ENCODE measurements at regions not wholly inside any gene's neighbourhood (a gene's known extent, or its start where the extent isn't known, plus 50 kb on each side); places are given as distances from the start of the nearest gene placed in this dataset.

DNA sequence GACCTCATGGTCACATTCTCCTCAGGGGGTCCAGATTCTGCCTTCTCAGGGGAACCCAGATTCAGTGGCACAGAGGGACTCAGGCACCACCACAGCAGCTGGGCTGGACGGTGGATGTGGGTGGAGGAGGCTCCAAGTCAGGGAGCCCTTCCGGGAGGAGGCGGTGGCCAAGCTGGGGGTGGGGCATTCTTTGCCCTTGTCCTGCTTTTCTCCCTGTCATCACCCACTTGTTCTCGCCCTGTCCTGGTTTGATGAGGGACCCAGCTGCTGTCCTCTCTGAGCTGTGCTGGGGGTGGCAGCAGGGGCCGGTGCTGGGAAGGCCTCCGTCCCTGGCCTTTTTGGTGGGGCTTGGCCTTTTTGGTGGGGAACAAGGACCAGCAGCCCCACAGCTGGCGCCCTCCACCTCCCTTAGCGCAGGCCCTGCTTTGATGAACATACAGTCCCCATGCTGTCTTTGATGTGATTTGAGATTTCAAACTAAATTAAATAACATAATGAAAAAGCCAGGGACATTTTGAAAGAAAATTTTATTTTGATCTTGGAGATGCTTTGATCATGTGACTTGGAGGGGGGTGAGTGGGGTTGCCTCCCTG, 1168.2 kb downstream of the BRD1 start:
- no peaks in the 10 kb centered on the region for H3K4me1 ChIP-seq (ENCODE audit: insufficient read depth)
- intact Hi-C loops (cut with DNase I): no loop called here
- no peak for TF ChIP-seq POLR2A (IDR thresholded peaks at IDR 0.05)
- TF ChIP-seq, protein P1, sequence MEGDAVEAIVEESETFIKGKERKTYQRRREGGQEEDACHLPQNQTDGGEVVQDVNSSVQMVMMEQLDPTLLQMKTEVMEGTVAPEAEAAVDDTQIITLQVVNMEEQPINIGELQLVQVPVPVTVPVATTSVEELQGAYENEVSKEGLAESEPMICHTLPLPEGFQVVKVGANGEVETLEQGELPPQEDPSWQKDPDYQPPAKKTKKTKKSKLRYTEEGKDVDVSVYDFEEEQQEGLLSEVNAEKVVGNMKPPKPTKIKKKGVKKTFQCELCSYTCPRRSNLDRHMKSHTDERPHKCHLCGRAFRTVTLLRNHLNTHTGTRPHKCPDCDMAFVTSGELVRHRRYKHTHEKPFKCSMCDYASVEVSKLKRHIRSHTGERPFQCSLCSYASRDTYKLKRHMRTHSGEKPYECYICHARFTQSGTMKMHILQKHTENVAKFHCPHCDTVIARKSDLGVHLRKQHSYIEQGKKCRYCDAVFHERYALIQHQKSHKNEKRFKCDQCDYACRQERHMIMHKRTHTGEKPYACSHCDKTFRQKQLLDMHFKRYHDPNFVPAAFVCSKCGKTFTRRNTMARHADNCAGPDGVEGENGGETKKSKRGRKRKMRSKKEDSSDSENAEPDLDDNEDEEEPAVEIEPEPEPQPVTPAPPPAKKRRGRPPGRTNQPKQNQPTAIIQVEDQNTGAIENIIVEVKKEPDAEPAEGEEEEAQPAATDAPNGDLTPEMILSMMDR (IDR thresholded peaks at IDR 0.05): no peak
- TF ChIP-seq EP300 (IDR thresholded peaks at IDR 0.05): no peak
- no peak overlapping the region for H3K4me3 ChIP-seq
- no peaks in the 10 kb centered on the region for H3K9me3 ChIP-seq
- no peak for DNase-seq
- 77 to 88% (median 84%) methylated on average over 8 of the region's 8 CpGs for WGBS, 3 donors
- no peaks in the 10 kb centered on the region for H3K27me3 ChIP-seq
- H3K36me3 ChIP-seq: no peaks in the 10 kb centered on the region
- H3K27ac ChIP-seq: no peak overlapping the region

DNA sequence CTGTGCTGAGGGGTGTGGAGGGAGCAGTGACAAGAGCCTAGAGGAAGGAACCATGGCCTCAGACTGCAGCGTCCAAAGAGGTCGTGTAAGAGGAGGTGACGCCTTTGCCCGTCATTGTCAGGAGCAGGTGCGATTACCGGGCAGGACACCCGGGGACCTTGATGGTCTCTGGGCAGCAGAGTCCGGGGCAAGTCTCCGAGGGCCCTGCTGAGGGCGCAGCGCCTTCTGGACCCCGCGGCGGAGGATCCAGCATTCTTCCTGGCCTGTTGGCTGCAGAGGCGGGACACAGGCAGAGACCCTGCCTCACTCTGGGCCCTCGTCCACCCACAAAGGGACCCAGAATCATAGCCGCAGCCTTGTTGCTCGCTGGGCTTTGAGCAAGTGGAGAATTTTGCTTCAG, 1168.8 kb downstream of the BRD1 start:
- Histone ChIP-seq H3K4me3 (no peak overlapping the region), H3K36me3 (no peaks in the 10 kb centered on the region), H3K27ac (no peak overlapping the region), H3K4me1 (ENCODE audit: insufficient read depth) (no peaks in the 10 kb centered on the region), H3K9me3 (no peaks in the 10 kb centered on the region), H3K27me3 (no peaks in the 10 kb centered on the region)
- intact Hi-C loops (cut with DNase I): no loop called here
- no peak for TF ChIP-seq EP300 (IDR thresholded peaks at IDR 0.05)
- TF ChIP-seq POLR2A (IDR thresholded peaks at IDR 0.05): no peak
- TF ChIP-seq, protein P1 (IDR thresholded peaks at IDR 0.05): no peak
- 92 to 96% (median 93%) methylated on average over 18 of the region's 18 CpGs for WGBS, 3 donors
- no peak for DNase-seq

DNA sequence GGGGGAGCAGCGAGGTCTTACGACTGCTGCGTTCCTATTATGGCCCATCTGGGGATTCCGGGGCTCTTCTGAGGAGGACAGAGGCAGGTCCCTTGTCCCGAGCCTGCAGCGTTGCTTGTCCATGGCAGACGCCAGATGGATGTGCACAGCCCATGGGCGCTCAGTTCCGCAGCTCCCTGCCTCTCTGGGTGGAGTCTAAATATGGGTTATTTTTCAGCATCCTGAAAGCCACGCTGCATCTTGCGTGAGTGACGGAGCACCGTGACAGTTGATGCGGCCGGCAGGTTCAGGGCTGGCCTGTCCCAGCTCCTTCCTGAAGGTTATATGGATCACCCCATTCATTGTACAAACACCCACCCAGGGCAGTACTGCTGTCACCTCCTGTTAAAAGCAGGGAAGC, 1169.4 kb downstream of the BRD1 start:
- Histone ChIP-seq H3K27ac (no peak overlapping the region), H3K36me3 (no peaks in the 10 kb centered on the region), H3K4me3 (no peak overlapping the region), H3K4me1 (ENCODE audit: insufficient read depth) (no peaks in the 10 kb centered on the region), H3K9me3 (no peaks in the 10 kb centered on the region), H3K27me3 (no peaks in the 10 kb centered on the region)
- 94 to 97% (median 97%) methylated on average over 15 of the region's 15 CpGs for whole genome bisulfite sequencing, 3 donors
- DNase-seq: no peak
- TF ChIP-seq POLR2A (IDR thresholded peaks at IDR 0.05) (no peak), EP300 (IDR thresholded peaks at IDR 0.05) (no peak)
- TF ChIP-seq, protein P1 (IDR thresholded peaks at IDR 0.05): no peak
- intact Hi-C loops (cut with DNase I): no loop called here

DNA sequence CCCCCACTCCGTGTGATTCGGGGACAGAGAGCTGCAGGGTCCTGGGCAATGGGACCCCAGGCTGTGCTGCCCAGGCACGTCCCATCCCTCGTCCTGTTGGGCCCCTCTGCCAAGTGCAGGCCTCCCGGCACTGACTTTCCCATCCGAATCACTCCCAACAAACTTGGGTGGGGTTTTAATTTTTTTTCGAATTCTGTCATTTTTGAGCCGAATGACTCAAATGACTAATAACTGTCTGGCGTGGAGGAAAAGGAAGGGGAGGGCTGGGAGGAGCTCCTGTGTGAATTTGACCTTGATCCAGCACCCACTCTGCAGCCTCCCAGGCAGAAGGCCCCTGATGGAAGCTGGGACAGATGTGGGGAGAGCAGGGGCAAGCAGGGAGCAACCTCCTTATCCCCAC, 1173.2 kb downstream of the BRD1 start:
- DNase-seq: no peak
- intact Hi-C loops (cut with DNase I): no loop called here
- Histone ChIP-seq H3K27me3 (no peaks in the 10 kb centered on the region), H3K4me1 (ENCODE audit: insufficient read depth) (no peaks in the 10 kb centered on the region), H3K36me3 (no peaks in the 10 kb centered on the region), H3K4me3 (no peak overlapping the region), H3K27ac (no peak overlapping the region), H3K9me3 (no peaks in the 10 kb centered on the region)
- TF ChIP-seq EP300 (IDR thresholded peaks at IDR 0.05): no peak
- TF ChIP-seq POLR2A (IDR thresholded peaks at IDR 0.05): no peak
- TF ChIP-seq, protein P1 (IDR thresholded peaks at IDR 0.05): no peak
- WGBS, 3 donors: 47 to 50% (median 50%) methylated on average over 9 of the region's 9 CpGs
